HepG2 (cell line): ENCODE measurements at regions not wholly inside any gene's neighbourhood (a gene's known extent, or its start where the extent isn't known, plus 50 kb on each side); places are given as distances from the start of the nearest gene placed in this dataset.

Experiments used
- ATF1 ChIP-seq: IDR thresholded peaks from 2 replicates; pipeline ENCODE4 v1.6.1; 2016; ENCODE audit warnings: mild to moderate bottlenecking, control low read depth
- CBX1 ChIP-seq: IDR thresholded peaks from one replicate; pipeline ENCODE4 v1.6.1; 2016; ENCODE audit warnings: antibody characterized with exemption, low read depth
- CREM ChIP-seq, 2 experiments: sonication (generic) in 1 of 2; formaldehyde crosslinking in 1 of 2; IDR thresholded peaks; 2 replicates each; pipeline versions ENCODE4 v1.4.0 to v1.6.1; 2016 to 2020; ENCODE audit warnings: antibody characterized with exemption in 1 of 2, mild to moderate bottlenecking in 1 of 2, missing genetic modification reagents in 1 of 2
- FOXA3 ChIP-seq: IDR thresholded peaks from 2 replicates; pipeline ENCODE4 v1.6.1; 2016; ENCODE audit warnings: missing genetic modification reagents, missing compliant biosample characterization
- FOXK1 ChIP-seq: sonication (generic); formaldehyde crosslinking; IDR thresholded peaks from 2 replicates; pipeline ENCODE4 v1.4.0; 2020; ENCODE audit warnings: low read depth, missing genetic modification reagents, borderline replicate concordance
- HIVEP1 ChIP-seq: sonication (generic); formaldehyde crosslinking; IDR thresholded peaks from 2 replicates; pipeline ENCODE4 v1.4.0; 2020; ENCODE audit warnings: mild to moderate bottlenecking, missing genetic modification reagents
- MED1 ChIP-seq: sonication (generic); formaldehyde crosslinking; IDR thresholded peaks from 2 replicates; pipeline ENCODE4 v1.4.0; 2020; ENCODE audit warnings: missing genetic modification reagents
- MIER3 ChIP-seq: IDR thresholded peaks from 2 replicates; pipeline ENCODE4 v1.6.1; 2016; ENCODE audit warnings: missing compliant biosample characterization, borderline replicate concordance
- MIXL1 ChIP-seq: IDR thresholded peaks from 2 replicates; pipeline ENCODE4 v1.6.1; 2016
- NONO ChIP-seq, 2 experiments: fragments of 450-650 bp in 1 of 2; sonication (generic) in 1 of 2; formaldehyde crosslinking in 1 of 2; IDR thresholded peaks in 1 of 2; conservative IDR thresholded peaks in 1 of 2; 2 replicates each; pipeline versions ENCODE4 v1.6.1 to v1.8.0; 2017 to 2022; ENCODE audit warnings: mild to moderate bottlenecking in 1 of 2, missing genetic modification reagents in 1 of 2, moderate library complexity in 1 of 2
- NR2F1 ChIP-seq, 2 experiments: fragments of 450-650 bp in 1 of 2; formaldehyde crosslinking in 1 of 2; IDR thresholded peaks; 2 replicates each; pipeline versions ENCODE4 v1.5.0 to v1.6.1; 2016 to 2020; ENCODE audit warnings: mild to moderate bottlenecking in 1 of 2, missing compliant biosample characterization in 1 of 2, missing genetic modification reagents in 1 of 2, moderate library complexity in 1 of 2
- TARDBP ChIP-seq: sonication (generic); formaldehyde crosslinking; IDR thresholded peaks from 2 replicates; pipeline ENCODE4 v1.8.0; 2022; ENCODE audit warnings: mild to moderate bottlenecking, missing genetic modification reagents
- ZNF225 ChIP-seq: sonication (generic); formaldehyde crosslinking; IDR thresholded peaks from 2 replicates; pipeline ENCODE4 v1.4.0; 2020; ENCODE audit warnings: mild to moderate bottlenecking, missing genetic modification reagents
- ZNF44 ChIP-seq: sonication (generic); formaldehyde crosslinking; IDR thresholded peaks from 2 replicates; pipeline ENCODE4 v1.5.1; 2020; ENCODE audit warnings: mild to moderate bottlenecking, missing genetic modification reagents
- TF ChIP-seq, protein P1 (sequence below): IDR thresholded peaks from 2 replicates; pipeline ENCODE4 v1.6.1; 2018; ENCODE audit warnings: missing genetic modification reagents, mild to moderate bottlenecking, missing compliant biosample characterization

DNA sequence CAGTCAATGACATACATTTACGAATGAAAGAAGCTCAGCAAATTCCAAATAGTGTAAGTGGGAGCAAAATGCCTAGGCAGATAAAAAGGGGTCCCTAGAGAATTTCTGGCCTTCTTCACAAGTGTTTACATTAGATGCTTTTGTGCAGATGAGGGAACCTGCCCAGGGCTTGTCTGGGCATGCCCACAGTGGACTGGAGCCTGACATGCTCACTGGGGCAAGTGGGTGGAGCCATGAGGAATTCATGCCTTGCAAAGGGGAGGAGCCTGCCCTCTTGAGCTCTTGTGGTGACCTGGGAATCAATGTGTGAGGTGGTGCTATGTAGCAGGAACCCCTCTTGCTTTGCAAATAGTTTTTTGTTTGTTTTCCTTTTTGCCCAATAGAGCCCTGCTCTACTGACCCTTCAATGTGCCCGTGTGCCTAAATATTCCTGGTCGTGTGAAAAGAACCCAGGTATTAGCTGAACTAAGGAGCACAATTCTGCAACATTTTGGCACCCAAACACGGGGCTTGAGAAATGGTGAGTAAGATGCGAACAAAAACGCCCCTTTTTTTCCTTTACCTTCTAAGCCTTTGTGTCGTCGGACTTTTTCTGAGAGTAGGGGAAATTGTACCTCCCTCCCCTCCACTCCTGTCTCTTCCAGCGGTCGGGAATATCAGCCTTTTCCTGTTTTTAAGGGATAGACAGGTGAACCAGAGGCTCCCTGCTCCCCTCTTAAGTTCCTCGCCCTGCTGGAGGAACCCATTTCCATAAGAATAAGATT lies 433.8 kb upstream of the CDH9 start (continued):
- TF ChIP-seq NR2F1 (CRISPR knock-in tag; IDR thresholded peaks at IDR 0.05) (peak in 1 of 2 experiments; percentile 42; a peak in 1 of 4 replicates), ZNF44 (no peak), CREM (IDR thresholded peaks at IDR 0.05) (peak; percentile 14; the same call in 1 of the 2 replicates), CREM (CRISPR knock-in tag; IDR thresholded peaks at IDR 0.05) (no peak), CBX1 (no peak), TARDBP (CRISPR knock-in tag) (peak; percentile 67), MED1 (CRISPR knock-in tag) (peak; percentile 84), ATF1 (CRISPR knock-in tag) (no peak), FOXA3 (CRISPR knock-in tag) (peak; percentile 74), MIER3 (CRISPR knock-in tag) (peak; percentile 62; the same call in 1 of the 2 replicates), ZNF225 (no peak), MIXL1 (CRISPR knock-in tag) (peak; percentile 72), NONO (IDR thresholded peaks at IDR 0.05) (no peak), NONO (CRISPR knock-in tag; conservative IDR thresholded peaks at IDR 0.05) (peak; percentile 50; the same call in 1 of the 2 replicates), HIVEP1 (CRISPR knock-in tag) (no peak), FOXK1 (CRISPR knock-in tag) (peak; percentile 65; the same call in 1 of the 2 replicates)
- TF ChIP-seq, protein P1, sequence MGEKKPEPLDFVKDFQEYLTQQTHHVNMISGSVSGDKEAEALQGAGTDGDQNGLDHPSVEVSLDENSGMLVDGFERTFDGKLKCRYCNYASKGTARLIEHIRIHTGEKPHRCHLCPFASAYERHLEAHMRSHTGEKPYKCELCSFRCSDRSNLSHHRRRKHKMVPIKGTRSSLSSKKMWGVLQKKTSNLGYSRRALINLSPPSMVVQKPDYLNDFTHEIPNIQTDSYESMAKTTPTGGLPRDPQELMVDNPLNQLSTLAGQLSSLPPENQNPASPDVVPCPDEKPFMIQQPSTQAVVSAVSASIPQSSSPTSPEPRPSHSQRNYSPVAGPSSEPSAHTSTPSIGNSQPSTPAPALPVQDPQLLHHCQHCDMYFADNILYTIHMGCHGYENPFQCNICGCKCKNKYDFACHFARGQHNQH (CRISPR knock-in tag): peak; percentile 57; the same call in 1 of the 2 replicates
